NCI-H1105 treated with DMSO at 0.1 percent for 48 hours (cell line): ENCODE measurements at regions not wholly inside any gene's neighbourhood (a gene's known extent, or its start where the extent isn't known, plus 50 kb on each side); places are given as distances from the start of the nearest gene placed in this dataset.
"Not testable (repeated sequence)": the region's sequence is repeated elsewhere in the genome, so short reads cannot be mapped to it uniquely, and the experiment has no call there.

Source experiments
- DNase-seq: peaks from one replicate; lab custom pipeline; 2025; lab: John Stamatoyannopoulos, UW

GRCh38 chr4:129254126-129254525, 158.2 kb downstream of the C4orf33 start:
- no peak for DNase-seq

GRCh38 chr4:129254526-129254925, 158.6 kb downstream of the C4orf33 start:
- DNase-seq, result no peak

- DNase-seq, result peak; percentile 11
Observed at GRCh38 chr4:129261584-129261983, 165.6 kb downstream of the C4orf33 start.

GRCh38 chr4:129264008-129264657, 168.2 kb downstream of the C4orf33 start:
- no peak for DNase-seq

GRCh38 chr4:129278868-129279267, 182.9 kb downstream of the C4orf33 start:
- DNase-seq, result peak; percentile 77

- DNase-seq, result no peak
Observed at GRCh38 chr4:129282293-129282692, 186.3 kb downstream of the C4orf33 start.

- DNase-seq, result not testable (repeated sequence)
Observed at GRCh38 chr4:129292194-129292593, 196.2 kb downstream of the C4orf33 start.

- no peak for DNase-seq
Observed at GRCh38 chr4:129314781-129315180, 218.8 kb downstream of the C4orf33 start.

- no peak for DNase-seq
Observed at GRCh38 chr4:129322920-129323319, 227.0 kb downstream of the C4orf33 start.

GRCh38 chr4:129323658-129324057, 227.7 kb downstream of the C4orf33 start:
- DNase-seq, result peak; percentile 81

- DNase-seq, result peak; percentile 6
Observed at GRCh38 chr4:129326571-129327460, 230.9 kb downstream of the C4orf33 start.

GRCh38 chr4:129327637-129328036, 231.7 kb downstream of the C4orf33 start:
- DNase-seq, result no peak

- no peak for DNase-seq
Observed at GRCh38 chr4:129328162-129328561, 232.2 kb downstream of the C4orf33 start.

GRCh38 chr4:129334136-129334535, 238.2 kb downstream of the C4orf33 start:
- no peak for DNase-seq

GRCh38 chr4:129335276-129335675, 239.3 kb downstream of the C4orf33 start:
- DNase-seq, result peak; percentile 60

- DNase-seq, result no peak
Observed at GRCh38 chr4:129335818-129336217, 239.9 kb downstream of the C4orf33 start.

GRCh38 chr4:129336457-129337227, 240.7 kb downstream of the C4orf33 start:
- DNase-seq, result no peak

GRCh38 chr4:129337228-129337620, 241.3 kb downstream of the C4orf33 start:
- DNase-seq, result no peak

GRCh38 chr4:129342819-129343408, 247.0 kb downstream of the C4orf33 start:
- DNase-seq, result no peak

- peak; percentile 19 for DNase-seq
Observed at GRCh38 chr4:129344058-129344457, 248.1 kb downstream of the C4orf33 start.

GRCh38 chr4:129345609-129346008, 249.7 kb downstream of the C4orf33 start:
- DNase-seq, result no peak

GRCh38 chr4:129346036-129346435, 250.1 kb downstream of the C4orf33 start:
- DNase-seq, result no peak
